NB4 (cell line): ENCODE measurements at regions not wholly inside any gene's neighbourhood (a gene's known extent, or its start where the extent isn't known, plus 50 kb on each side); places are given as distances from the start of the nearest gene placed in this dataset.
"Not testable (repeated sequence)": the region's sequence is repeated elsewhere in the genome, so short reads cannot be mapped to it uniquely, and the experiment has no call there.

Source experiments
- DNase-seq: peaks from one replicate; pipeline ENCODE4 v3.0.0; 2010; ENCODE audit warnings: low read depth
- H3K4me3 ChIP-seq: one replicate; pipeline ENCODE4 v1.5.1; 2011; ENCODE audit warnings: mild to moderate bottlenecking, low read depth, low read length, moderate library complexity
- CTCF ChIP-seq: IDR thresholded peaks from one replicate; pipeline ENCODE4 v1.5.1; 2012; ENCODE audit warnings: low read depth, low read length
- MAX ChIP-seq: IDR thresholded peaks from 2 replicates; pipeline ENCODE4 v1.6.1; 2011; ENCODE audit warnings: low read depth, low read length
- MYC ChIP-seq: IDR thresholded peaks from 2 replicates; pipeline ENCODE4 v1.6.1; 2011; ENCODE audit warnings: low read depth, low read length
- POLR2A ChIP-seq: IDR thresholded peaks from 2 replicates; pipeline ENCODE4 v1.6.1; 2011; ENCODE audit warnings: mild to moderate bottlenecking; ENCODE audit not compliant: insufficient read length; ENCODE audit errors: extremely low read depth

- H3K4me3 ChIP-seq = no peak overlapping the region
- no peak for DNase-seq
- no peak for TF ChIP-seq MAX
- TF ChIP-seq CTCF = no peak
- no peak for TF ChIP-seq POLR2A
- no peak for TF ChIP-seq MYC
Measured at GRCh38 chr14:51593397-51593796, 58.3 kb upstream of the FRMD6 start.

- H3K4me3 ChIP-seq = no peak overlapping the region
- TF ChIP-seq POLR2A = no peak
- TF ChIP-seq MYC = no peak
- no peak for TF ChIP-seq CTCF
- no peak for TF ChIP-seq MAX
- no peak for DNase-seq
Measured at GRCh38 chr14:51595881-51596455, 55.7 kb upstream of the FRMD6 start.

- no peak for DNase-seq
- TF ChIP-seq MYC (no peak), MAX (no peak), POLR2A (no peak), CTCF (no peak)
- H3K4me3 ChIP-seq = no peak overlapping the region
Measured at GRCh38 chr14:51596488-51597117, 55.1 kb upstream of the FRMD6 start.

- TF ChIP-seq CTCF = no peak
- no peak for TF ChIP-seq MYC
- TF ChIP-seq POLR2A = no peak
- TF ChIP-seq MAX = no peak
- no peak overlapping the region for H3K4me3 ChIP-seq
- DNase-seq = no peak
Measured at GRCh38 chr14:51597261-51598001, 54.3 kb upstream of the FRMD6 start.

- H3K4me3 ChIP-seq, DNase-seq: not testable (repeated sequence)
Measured at GRCh38 chr14:51598924-51599600, 52.6 kb upstream of the FRMD6 start.

- DNase-seq = no peak
- no peak for TF ChIP-seq CTCF
- H3K4me3 ChIP-seq = no peak overlapping the region
Measured at GRCh38 chr14:51600658-51601057, 51.1 kb upstream of the FRMD6 start.
